ENCODE measurements at regions not wholly inside any gene's neighbourhood (a gene's known extent, or its start where the extent isn't known, plus 50 kb on each side); places are given as distances from the start of the nearest gene placed in this dataset.

DNA sequence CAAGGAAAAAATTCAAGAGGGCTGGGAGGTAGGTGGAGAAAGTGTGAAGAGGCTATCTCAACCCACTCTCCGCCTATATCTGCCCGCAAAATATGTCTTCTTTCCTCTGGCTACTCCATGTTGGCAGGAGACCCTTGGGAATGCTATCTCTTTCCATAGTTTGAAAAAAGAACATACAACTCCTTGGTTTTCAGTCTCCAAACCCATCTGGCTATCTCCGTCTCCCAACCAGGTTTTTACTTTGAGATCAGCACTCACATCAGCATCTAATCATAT lies 109.9 kb upstream of the IFNE start:
- Mint-ChIP-seq H3K27ac (no peak overlapping the region), H3K4me1 (no peaks in the 10 kb centered on the region), H3K36me3 (ENCODE audit: low read depth) (no peaks in the 10 kb centered on the region), H3K4me3 (no peak overlapping the region), H3K9me3 (no peaks in the 10 kb centered on the region), H3K27me3 (ENCODE audit: low read depth) (peaks cover 5% of the 10 kb centered on the region)
- TF ChIP-seq, protein P1, sequence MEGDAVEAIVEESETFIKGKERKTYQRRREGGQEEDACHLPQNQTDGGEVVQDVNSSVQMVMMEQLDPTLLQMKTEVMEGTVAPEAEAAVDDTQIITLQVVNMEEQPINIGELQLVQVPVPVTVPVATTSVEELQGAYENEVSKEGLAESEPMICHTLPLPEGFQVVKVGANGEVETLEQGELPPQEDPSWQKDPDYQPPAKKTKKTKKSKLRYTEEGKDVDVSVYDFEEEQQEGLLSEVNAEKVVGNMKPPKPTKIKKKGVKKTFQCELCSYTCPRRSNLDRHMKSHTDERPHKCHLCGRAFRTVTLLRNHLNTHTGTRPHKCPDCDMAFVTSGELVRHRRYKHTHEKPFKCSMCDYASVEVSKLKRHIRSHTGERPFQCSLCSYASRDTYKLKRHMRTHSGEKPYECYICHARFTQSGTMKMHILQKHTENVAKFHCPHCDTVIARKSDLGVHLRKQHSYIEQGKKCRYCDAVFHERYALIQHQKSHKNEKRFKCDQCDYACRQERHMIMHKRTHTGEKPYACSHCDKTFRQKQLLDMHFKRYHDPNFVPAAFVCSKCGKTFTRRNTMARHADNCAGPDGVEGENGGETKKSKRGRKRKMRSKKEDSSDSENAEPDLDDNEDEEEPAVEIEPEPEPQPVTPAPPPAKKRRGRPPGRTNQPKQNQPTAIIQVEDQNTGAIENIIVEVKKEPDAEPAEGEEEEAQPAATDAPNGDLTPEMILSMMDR (IDR thresholded peaks at IDR 0.05; ENCODE audit: unreplicated experiment in 3 of 3): no peak

- peaks cover 8% of the 10 kb centered on the region for H3K27me3 Mint-ChIP-seq (ENCODE audit: low read depth)
- H3K36me3 Mint-ChIP-seq (ENCODE audit: low read depth): no peaks in the 10 kb centered on the region
- TF ChIP-seq, protein P1 (IDR thresholded peaks at IDR 0.05; ENCODE audit: unreplicated experiment in 3 of 3): no peak
These were observed 115.2 kb upstream of the IFNE start for GRCh38 chr9:21597284-21597683.

GRCh38 chr9:21598749-21599148 lies 116.6 kb upstream of the IFNE start:
- H3K27me3 Mint-ChIP-seq (ENCODE audit: low read depth): peaks cover 8% of the 10 kb centered on the region
- no peak overlapping the region for H3K27ac Mint-ChIP-seq
- H3K4me3 Mint-ChIP-seq: no peak overlapping the region
- TF ChIP-seq, protein P1 (IDR thresholded peaks at IDR 0.05; ENCODE audit: unreplicated experiment in 3 of 3): no peak
- no peaks in the 10 kb centered on the region for H3K36me3 Mint-ChIP-seq (ENCODE audit: low read depth)
- no peaks in the 10 kb centered on the region for H3K4me1 Mint-ChIP-seq
- H3K9me3 Mint-ChIP-seq: no peaks in the 10 kb centered on the region

More at GRCh38 chr9:21597284-21597683, 115.2 kb upstream of the IFNE start:
- no peak overlapping the region for H3K27ac Mint-ChIP-seq
- no peaks in the 10 kb centered on the region for H3K4me1 Mint-ChIP-seq
- H3K4me3 Mint-ChIP-seq: no peak overlapping the region
- no peaks in the 10 kb centered on the region for H3K9me3 Mint-ChIP-seq

DNA sequence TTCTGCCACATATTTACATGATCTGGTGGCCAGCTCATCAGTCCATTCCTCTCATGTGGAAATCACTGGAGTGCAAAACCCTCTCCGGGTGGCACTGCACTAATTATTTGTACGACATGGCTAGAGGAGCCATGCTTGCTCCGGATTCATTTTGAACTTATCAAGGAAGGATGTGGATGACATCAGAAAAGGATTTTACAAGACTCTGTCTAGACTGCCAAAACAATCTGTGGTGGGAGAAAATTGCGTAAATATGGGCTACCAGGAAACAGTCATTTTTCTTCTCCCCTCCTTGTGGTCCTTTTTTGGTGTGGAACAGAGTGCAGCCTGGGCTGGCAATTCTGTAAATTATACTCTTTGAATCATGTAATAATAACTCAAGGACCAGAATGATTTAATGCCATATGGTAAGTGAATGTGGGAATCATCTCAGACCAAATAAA lies 123.4 kb upstream of the IFNE start:
- Mint-ChIP-seq H3K4me3 (no peak overlapping the region), H3K27me3 (ENCODE audit: low read depth) (peaks cover 9% of the 10 kb centered on the region), H3K4me1 (no peaks in the 10 kb centered on the region), H3K36me3 (ENCODE audit: low read depth) (no peaks in the 10 kb centered on the region), H3K27ac (no peak overlapping the region), H3K9me3 (no peaks in the 10 kb centered on the region)
- TF ChIP-seq, protein P1 (IDR thresholded peaks at IDR 0.05; ENCODE audit: unreplicated experiment in 3 of 3): no peak

DNA sequence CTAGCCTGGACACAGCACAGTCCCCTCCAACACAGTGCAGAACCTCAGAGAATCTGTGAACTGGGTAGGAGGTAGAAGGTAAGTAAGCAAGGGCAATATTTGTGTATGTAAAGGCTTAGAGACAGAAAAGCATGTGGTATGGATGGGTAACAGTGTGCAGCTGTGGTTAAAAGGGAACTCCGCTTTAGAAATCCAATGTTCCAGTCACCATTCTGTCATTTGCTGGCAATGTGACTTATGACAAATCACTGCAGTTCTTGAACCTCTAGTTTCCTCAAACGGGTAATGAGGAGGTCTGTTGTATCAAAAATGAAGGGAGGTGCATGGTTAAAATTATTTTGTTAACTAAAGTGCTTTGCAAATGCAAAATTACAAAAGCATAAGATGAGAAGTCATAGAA lies 125.5 kb upstream of the IFNE start:
- no peaks in the 10 kb centered on the region for H3K36me3 Mint-ChIP-seq (ENCODE audit: low read depth)
- H3K4me1 Mint-ChIP-seq: no peaks in the 10 kb centered on the region
- H3K27me3 Mint-ChIP-seq (ENCODE audit: low read depth): peaks cover 9% of the 10 kb centered on the region
- TF ChIP-seq, protein P1 (IDR thresholded peaks at IDR 0.05; ENCODE audit: unreplicated experiment in 3 of 3): no peak
- no peak overlapping the region for H3K4me3 Mint-ChIP-seq
- no peak overlapping the region for H3K27ac Mint-ChIP-seq
- H3K9me3 Mint-ChIP-seq: no peaks in the 10 kb centered on the region

GRCh38 chr9:21608200-21608599 lies 126.1 kb upstream of the IFNE start:
- TF ChIP-seq, protein P1 (IDR thresholded peaks at IDR 0.05; ENCODE audit: unreplicated experiment in 3 of 3): no peak
- Mint-ChIP-seq H3K27me3 (ENCODE audit: low read depth) (peaks cover 9% of the 10 kb centered on the region), H3K4me1 (no peaks in the 10 kb centered on the region), H3K27ac (no peak overlapping the region), H3K36me3 (ENCODE audit: low read depth) (no peaks in the 10 kb centered on the region), H3K4me3 (no peak overlapping the region), H3K9me3 (no peaks in the 10 kb centered on the region)
